ENCODE measurements at regions not wholly inside any gene's neighbourhood (a gene's known extent, or its start where the extent isn't known, plus 50 kb on each side); places are given as distances from the start of the nearest gene placed in this dataset.

GRCh38 chr5:144011388-144011787, 159.1 kb downstream of the YIPF5 start:
- no peak for TF ChIP-seq TAF1 (IDR thresholded peaks at IDR 0.05; ENCODE audit: low read depth)
- TF ChIP-seq TEAD4 (IDR thresholded peaks at IDR 0.05), result no peak
- TF ChIP-seq CEBPB (IDR thresholded peaks at IDR 0.05), result no peak
- no peak for TF ChIP-seq CREB1 (IDR thresholded peaks at IDR 0.05; ENCODE audit: low read depth)
- no peak for TF ChIP-seq NFIC (IDR thresholded peaks at IDR 0.05)
- TF ChIP-seq YY1 (IDR thresholded peaks at IDR 0.05; ENCODE audit: low read depth), result no peak
- no peak for TF ChIP-seq RAD21 (IDR thresholded peaks at IDR 0.05; ENCODE audit: low read depth)
- TF ChIP-seq EP300 (IDR thresholded peaks at IDR 0.05; ENCODE audit: borderline replicate concordance), result no peak
- no peak for TF ChIP-seq MAX (IDR thresholded peaks at IDR 0.05)
- no peak for TF ChIP-seq USF1 (IDR thresholded peaks at IDR 0.05)
- TF ChIP-seq REST (IDR thresholded peaks at IDR 0.05; ENCODE audit: low read depth), result no peak
- TF ChIP-seq TCF12 (IDR thresholded peaks at IDR 0.05; ENCODE audit: low read depth), result no peak

All from Ishikawa (cell line).